NOMO-1 treated with dmso at 0.1 percent for 144 hours (cell line): ENCODE measurements at regions not wholly inside any gene's neighbourhood (a gene's known extent, or its start where the extent isn't known, plus 50 kb on each side); places are given as distances from the start of the nearest gene placed in this dataset.
A peak's percentile ranks its signal among the peaks of the same experiment; 100 is the strongest.
"Not testable (repeated sequence)": the region's sequence is repeated elsewhere in the genome, so short reads cannot be mapped to it uniquely, and the experiment has no call there.

Experiments
- DNase-seq: peaks from one replicate; lab custom pipeline; 2025; ENCODE audit not compliant: unreplicated experiment; lab: John Stamatoyannopoulos, UW

GRCh38 chr6:15905488-15906419 is 223.1 kb upstream of the MYLIP start:
- DNase-seq, result peak; percentile 76

DNA sequence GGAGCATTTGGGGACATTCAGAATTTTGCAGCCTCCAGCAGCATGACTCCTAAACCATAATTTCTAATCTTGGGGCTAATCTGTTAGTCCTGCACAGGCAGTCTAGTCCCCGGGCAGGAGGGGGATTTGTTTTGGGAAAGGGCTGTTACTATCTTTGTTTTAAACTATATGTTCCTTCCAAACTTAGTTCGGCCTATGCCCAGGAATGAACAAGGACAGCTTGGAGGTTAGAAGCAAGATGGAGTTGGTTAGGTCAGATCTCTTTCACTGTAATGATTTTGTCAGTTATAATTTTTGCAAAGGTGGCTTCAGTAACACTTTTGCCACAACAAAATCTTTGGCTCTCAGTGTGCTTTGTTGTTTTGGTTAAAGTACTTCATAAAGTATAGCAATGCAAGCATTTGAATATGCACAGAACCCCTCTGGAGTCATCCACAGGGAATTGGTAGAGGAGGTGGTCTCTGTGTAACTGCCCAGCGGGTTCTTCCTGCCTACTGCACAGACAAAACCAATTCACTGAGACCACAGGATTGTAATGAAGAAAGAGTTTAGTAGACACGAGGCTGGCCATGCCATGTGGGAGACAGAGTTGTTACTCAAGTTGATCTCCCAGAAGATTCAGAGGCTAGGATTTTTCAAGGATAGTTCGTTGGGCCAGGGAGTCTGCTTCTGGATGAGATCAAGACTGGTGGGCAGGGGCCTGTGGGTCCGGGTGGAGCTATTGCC is 224.1 kb upstream of the MYLIP start:
- DNase-seq, result no peak

GRCh38 chr6:15901141-15902115 is 227.5 kb upstream of the MYLIP start:
- DNase-seq, result peak; percentile 91

DNA sequence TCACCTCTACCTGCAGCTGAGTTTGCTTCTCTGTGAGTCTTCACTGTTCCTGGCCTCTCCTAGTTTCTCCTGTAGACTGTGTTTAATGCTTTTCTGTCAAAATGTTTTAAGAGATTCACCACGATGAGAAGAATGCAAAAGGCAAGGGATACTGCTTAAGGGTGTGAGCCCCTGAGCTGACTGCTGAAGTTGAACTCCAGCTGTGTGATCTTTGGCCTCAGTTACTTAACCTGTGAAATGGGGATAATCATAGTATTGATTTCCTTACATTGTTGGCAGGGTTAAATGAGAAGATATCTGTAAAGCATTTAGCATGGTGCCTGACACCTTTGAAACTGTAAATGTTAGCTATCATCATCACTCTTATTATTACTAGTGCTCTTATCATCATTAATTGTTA is 230.2 kb upstream of the MYLIP start:
- no peak for DNase-seq

- DNase-seq, result no peak
These were observed 231.6 kb upstream of the MYLIP start for GRCh38 chr6:15897063-15897876.

- no peak for DNase-seq
These were observed 232.3 kb upstream of the DTNBP1 start for GRCh38 chr6:15894973-15895725.

DNA sequence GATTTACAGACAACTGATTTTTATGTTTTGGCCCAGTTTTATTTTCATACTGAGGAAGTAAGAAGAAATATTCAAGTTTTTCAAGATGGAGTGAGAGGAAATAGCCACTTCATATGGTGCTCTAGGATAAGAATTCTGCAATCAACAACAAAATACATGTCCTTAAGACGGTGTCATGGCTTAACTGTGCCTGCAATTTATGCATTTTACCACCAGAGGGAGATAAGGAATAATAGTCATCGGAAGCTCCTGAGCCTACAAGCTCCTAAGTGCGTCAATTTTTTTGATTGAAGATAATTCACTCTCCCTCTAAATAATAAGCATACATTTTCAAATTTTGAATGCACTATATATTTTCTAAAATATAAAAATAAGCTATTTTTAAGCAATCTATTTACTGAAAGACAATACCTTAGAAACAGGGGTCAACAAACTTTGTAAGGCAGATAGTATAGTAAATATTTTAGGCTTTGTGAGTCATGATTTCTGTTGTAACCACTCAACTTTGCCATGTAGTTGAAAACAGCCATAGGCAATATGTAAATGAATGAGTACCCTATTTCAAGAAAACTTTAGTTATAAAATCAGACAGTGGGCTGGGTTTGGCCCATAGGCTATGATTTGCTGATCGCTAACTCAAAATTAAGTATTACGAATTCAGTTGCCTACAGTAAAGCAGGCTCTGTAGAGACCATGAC is 230.9 kb upstream of the DTNBP1 start:
- DNase-seq, result no peak

DNA sequence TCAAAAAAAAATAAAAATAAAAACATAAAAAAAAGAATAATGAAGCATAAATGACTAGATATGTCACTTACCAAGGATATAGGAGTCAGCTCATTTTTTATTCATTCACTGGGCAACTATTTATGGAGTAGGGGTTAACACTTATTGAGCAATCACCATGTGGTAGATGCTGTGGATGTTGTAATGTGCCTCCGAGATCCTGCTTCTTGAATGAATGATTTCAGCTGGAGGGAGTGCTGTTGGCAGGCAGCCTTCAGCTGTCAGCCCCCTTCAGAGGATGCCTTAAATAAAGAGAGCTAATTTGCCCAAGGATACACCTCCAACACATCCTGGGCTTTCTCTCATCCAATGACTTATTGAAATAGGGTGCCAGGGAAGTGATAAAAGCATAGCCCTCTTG is 229.5 kb upstream of the DTNBP1 start:
- peak; percentile 47 for DNase-seq

DNA sequence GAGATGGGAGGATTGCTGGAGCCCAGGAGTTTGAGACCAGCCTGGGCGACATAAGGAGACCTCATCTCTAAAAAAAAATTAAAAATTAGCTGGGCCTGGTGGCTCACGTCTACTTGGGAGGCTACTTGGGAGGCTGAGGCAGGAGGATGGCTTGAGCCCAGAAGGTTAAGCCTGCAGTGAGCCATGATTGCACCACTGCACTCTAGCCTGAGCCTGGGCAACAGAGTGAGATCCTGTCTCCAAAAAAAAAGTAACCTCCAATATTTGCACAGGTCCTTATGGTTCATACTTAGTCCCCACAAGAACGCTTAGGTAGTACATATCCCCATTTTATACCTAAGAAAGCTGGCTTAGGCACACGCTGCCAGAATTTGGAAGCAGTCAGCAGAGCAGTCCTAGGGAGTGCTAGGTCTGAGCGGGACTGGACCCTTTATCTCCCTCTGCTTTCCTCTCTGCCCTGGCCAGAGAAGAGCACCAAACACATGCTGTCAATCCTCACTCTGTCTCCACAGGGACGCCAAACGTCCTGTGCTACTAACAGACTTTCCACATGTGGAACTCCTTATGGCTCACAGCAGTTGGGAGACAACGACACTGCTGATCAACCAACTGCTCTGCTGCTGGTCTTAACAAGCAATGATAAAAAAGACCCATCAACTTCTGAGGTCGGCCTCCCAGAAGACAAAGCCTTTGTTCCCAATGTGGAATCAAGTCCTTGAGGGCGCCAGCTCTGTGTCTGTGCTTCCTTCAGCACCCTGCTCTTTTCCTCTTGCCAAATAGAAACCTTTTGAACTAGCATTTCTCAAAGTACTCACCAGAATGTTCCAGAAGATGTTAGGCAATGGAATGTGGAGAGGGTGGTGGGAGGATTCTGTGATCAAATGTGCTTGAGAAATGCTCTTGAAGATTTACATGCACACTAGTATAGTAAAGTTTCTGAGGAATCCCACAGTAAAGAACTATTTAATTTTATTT is 226.3 kb upstream of the DTNBP1 start:
- no peak for DNase-seq

DNA sequence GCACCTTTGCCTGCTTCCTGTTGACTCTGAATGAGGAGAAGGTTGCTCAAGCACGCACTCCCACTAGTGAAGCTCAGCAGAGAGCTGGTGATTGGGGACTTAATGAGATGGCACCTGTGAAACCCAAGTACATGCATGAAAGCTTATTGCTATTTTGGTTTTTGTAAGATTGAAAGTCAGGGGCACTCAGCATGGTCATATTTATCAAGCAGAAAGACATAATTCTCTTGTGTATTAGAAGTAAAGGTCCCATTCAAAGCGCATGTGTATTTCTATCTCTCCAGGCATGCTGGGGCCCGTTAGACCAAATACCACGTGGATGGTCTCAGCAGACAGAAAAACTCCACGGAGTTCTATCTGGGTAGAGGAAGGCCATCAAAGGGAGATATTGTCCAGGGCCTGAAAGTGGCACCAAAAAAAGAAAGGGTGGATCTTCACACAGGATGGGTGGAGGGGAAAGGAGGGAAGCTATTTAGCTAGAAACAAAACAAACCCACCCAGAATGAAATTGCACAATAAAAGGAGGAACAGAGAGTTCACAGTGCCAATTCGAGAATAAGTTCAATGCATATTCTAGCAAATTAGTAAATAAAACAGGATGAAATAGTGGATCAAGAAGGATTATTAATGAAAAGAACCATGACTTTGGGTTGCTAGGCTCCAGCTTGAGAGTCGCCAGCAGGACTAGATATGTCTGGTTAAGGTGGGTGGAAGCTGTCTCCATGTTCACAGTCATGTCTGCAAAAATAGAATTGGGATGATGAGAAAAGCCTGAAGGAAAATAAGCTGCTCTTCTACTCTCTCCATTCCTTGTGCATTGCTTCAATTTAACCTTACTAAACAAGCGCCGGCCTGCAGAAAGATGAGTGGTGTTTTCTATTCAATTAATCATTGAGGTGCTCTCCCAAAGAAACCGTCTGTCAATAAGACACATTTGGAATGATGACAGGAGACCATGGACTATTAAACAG is 224.9 kb upstream of the DTNBP1 start:
- no peak for DNase-seq

- no peak for DNase-seq
These were observed 222.8 kb upstream of the DTNBP1 start for GRCh38 chr6:15885624-15886023.

DNA sequence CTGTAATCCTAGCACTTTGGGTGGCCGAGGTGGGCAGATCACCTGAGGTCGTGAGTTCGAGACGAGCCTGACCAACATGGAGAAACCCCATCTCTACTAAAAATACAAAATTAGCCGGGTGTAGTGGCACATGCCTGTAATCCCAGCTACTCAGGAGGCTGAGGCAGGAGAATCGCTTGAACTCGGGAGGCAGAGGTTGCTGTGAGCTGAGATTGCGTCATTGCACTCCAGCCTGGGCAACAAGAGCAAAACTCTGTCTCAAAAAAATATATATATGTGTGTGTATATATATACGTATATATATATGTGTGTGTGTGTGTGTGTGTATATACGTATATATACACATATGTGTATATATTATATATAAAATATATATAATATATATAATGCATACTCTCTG is 220.8 kb upstream of the DTNBP1 start:
- DNase-seq, result not testable (repeated sequence)

DNA sequence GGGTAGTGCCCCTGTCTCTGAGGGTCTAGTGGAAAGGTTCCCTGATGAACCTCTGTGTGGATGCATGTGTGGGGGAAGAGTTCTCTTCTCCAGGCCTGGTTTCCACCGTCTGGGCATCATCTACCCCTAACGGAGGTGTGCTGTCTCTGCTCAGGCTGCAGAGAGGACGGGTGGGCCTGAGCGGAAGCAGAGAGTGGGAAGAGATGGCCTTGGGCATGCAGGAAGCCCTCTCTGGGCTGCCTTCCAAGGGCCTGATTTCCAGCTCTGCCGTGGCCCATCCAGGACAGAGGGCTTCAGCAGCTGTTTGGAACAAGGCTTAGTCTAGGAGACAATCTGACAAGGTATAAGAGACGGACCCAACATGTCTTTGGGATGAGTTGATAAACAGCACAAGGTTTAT is 220.1 kb upstream of the DTNBP1 start:
- DNase-seq, result no peak

GRCh38 chr6:15882345-15882744 is 219.5 kb upstream of the DTNBP1 start:
- no peak for DNase-seq

DNA sequence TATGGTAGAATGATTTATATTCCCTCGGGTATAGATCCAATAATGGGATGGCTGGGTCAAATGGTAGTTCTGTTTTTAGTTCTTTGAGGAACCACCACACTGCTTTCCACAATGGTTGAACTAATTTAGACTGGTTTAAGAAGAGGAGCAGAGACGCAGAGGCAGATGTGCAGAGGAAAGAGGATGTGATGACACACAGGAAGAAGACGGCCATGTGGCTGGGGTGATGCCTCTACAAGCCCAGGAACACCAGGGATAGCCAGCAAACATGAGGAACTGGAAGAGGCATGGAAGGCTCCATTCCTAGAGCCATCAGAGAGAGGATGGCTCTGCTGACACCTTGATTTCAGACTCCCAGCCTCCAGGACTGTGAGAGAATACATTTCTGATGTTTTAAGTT is 218.3 kb upstream of the DTNBP1 start:
- peak; percentile 48 for DNase-seq

DNA sequence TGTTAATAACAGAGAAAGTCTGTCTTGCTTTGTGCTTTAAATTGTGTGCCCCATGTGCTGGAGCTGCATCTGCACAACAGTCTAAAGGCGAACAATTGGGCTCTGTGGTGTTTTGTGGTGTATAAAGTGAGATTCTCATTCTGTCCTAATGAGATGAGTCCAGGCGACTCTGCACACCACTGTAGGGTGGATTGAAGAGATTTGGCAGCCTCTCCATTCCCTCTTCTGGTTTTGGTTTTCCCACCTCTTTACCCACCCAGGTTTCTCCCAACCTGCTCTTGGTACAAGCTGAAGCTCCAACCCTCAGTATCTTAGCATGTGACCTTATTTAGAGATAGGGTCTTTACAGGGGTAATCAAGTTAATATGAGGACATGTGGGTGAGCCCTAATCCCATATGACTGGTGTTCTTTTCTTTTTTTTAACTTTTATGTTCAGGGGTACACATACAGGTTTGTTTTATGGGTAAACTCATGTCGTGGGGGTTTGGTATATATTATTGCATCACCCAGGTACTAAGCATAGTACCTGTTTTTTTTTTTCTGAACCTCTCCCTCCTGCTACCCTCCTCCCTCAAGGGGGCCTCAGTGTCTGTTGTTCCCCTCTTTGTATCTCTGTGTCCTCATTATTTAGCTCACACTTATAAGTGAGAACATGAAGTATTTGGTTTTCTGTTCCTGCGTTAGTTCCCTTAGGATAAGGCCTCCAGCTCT is 217.6 kb upstream of the DTNBP1 start:
- no peak for DNase-seq
